ENCODE measurements at regions not wholly inside any gene's neighbourhood (a gene's known extent, or its start where the extent isn't known, plus 50 kb on each side); places are given as distances from the start of the nearest gene placed in this dataset.

DNA sequence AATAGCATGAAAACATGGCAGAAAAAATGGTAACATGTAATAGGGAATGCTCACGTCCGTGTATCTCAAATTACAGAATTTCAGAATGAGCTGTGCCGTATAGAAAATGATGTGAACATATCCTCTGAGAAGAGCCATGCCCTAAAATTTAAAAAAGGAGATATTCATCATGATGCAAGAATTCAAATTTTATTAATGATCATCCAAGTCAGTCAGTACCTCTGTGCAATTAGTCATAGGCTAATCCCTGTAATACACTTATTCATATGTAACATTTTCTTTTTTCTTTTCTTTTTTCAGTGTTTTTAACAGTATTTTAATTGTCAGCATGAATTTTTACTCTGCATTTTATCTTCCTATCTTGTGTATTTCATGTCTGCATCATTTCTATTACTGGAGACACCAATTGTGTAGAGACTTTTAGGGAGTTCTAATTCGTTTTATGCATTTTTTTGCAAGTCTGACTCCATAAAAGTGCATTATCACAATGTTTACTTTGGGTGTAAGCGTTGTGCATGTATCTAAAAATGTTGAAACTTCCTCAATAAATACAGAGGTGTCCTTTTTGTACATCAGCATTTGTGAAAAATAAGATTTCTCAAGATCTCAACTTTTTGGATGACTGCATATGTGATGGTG, 1103.7 kb upstream of the CELF2 start:
- TF ChIP-seq EZH2 (IDR thresholded peaks at IDR 0.05; ENCODE audit: low read length) (no peak), CTCF (optimal IDR thresholded peaks at IDR 0.05 in 1 of 3, IDR thresholded peaks at IDR 0.05 in 1 of 3, conservative IDR thresholded peaks at IDR 0.05 in 1 of 3; ENCODE audit: extremely low read depth in 1 of 3, insufficient read depth in 2 of 3, low read length in 3 of 3) (no peak)
- Histone ChIP-seq H3K4me1 (ENCODE audit: control insufficient read depth, extremely low read depth, insufficient read depth, low read length) (no peaks in the 10 kb centered on the region), H3K9me1 (ENCODE audit: control insufficient read depth, extremely low read depth, insufficient read depth, low read length) (no peaks in the 10 kb centered on the region), H3K36me3 (ENCODE audit: control insufficient read depth in 2 of 2, extremely low read depth in 1 of 2, insufficient read depth in 2 of 2, low read length in 2 of 2) (no peaks in the 10 kb centered on the region), H3K79me2 (ENCODE audit: control insufficient read depth, insufficient read depth, low read length) (no peaks in the 10 kb centered on the region), H2AFZ (ENCODE audit: control insufficient read depth, low read length) (no peak overlapping the region), H3K4me3 (ENCODE audit: control insufficient read depth in 2 of 3, extremely low read depth in 1 of 3, insufficient read depth in 2 of 3, low read depth in 1 of 3, low read length in 3 of 3) (no peak overlapping the region), H3K9me3 (ENCODE audit: control insufficient read depth, low read depth, low read length) (no peaks in the 10 kb centered on the region), H3K4me2 (ENCODE audit: control insufficient read depth, extremely low read depth, insufficient read depth, low read depth, low read length) (no peak overlapping the region), H4K20me1 (ENCODE audit: control insufficient read depth, extremely low read depth, insufficient read depth, low read length) (no peaks in the 10 kb centered on the region), H3K27me3 (ENCODE audit: control insufficient read depth, extremely low read depth, insufficient read depth, low read length) (no peaks in the 10 kb centered on the region), H3K9ac (ENCODE audit: control insufficient read depth, extremely low read depth, insufficient read depth, low read length) (no peak overlapping the region), H3K27ac (ENCODE audit: control insufficient read depth, insufficient read depth, low read length) (no peak overlapping the region)
- FAIRE-seq (no peak), DNase-seq (ENCODE audit: low read depth, low spot score) (no peak)
- dilution Hi-C loops (cut with MboI; ENCODE audit: extremely low pct_ligation_motif_present, low sequenced_read_pairs), result no loop called here

DNA sequence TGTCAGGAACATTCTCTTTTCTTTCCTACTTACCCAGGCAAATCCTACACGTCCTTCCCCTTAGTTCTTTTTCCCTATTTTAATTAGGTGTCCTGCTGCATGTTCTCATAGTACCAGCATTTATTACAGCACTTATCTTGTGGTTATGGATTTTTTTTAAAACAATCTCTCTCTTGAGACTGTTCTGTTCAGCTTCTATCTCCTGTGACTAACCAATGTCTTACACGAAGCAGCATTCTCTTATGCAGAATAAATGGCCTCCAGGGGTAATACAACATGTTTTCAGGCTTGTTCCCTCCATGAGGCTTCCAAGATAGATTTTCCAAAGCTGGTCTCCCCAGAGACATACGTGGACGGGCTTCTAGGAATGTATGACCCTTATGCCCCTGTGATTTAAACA, 1096.1 kb upstream of the CELF2 start:
- no peaks in the 10 kb centered on the region for H3K9me1 ChIP-seq (ENCODE audit: control insufficient read depth, extremely low read depth, insufficient read depth, low read length)
- H3K27ac ChIP-seq (ENCODE audit: control insufficient read depth, insufficient read depth, low read length), result no peak overlapping the region
- TF ChIP-seq EZH2 (IDR thresholded peaks at IDR 0.05; ENCODE audit: low read length), result no peak
- TF ChIP-seq CTCF (optimal IDR thresholded peaks at IDR 0.05 in 1 of 3, IDR thresholded peaks at IDR 0.05 in 1 of 3, conservative IDR thresholded peaks at IDR 0.05 in 1 of 3; ENCODE audit: extremely low read depth in 1 of 3, insufficient read depth in 2 of 3, low read length in 3 of 3), result no peak
- no peaks in the 10 kb centered on the region for H3K9me3 ChIP-seq (ENCODE audit: control insufficient read depth, low read depth, low read length)
- no peaks in the 10 kb centered on the region for H3K79me2 ChIP-seq (ENCODE audit: control insufficient read depth, insufficient read depth, low read length)
- DNase-seq (ENCODE audit: low read depth, low spot score), result no peak
- dilution Hi-C loops (cut with MboI; ENCODE audit: extremely low pct_ligation_motif_present, low sequenced_read_pairs), result no loop called here
- H2AFZ ChIP-seq (ENCODE audit: control insufficient read depth, low read length), result no peak overlapping the region
- H3K4me2 ChIP-seq (ENCODE audit: control insufficient read depth, extremely low read depth, insufficient read depth, low read depth, low read length), result no peak overlapping the region
- FAIRE-seq, result no peak
- no peaks in the 10 kb centered on the region for H3K36me3 ChIP-seq (ENCODE audit: control insufficient read depth in 2 of 2, extremely low read depth in 1 of 2, insufficient read depth in 2 of 2, low read length in 2 of 2)
- H3K4me1 ChIP-seq (ENCODE audit: control insufficient read depth, extremely low read depth, insufficient read depth, low read length), result no peaks in the 10 kb centered on the region
- H3K27me3 ChIP-seq (ENCODE audit: control insufficient read depth, extremely low read depth, insufficient read depth, low read length), result no peaks in the 10 kb centered on the region
- no peak overlapping the region for H3K4me3 ChIP-seq (ENCODE audit: control insufficient read depth in 2 of 3, extremely low read depth in 1 of 3, insufficient read depth in 2 of 3, low read depth in 1 of 3, low read length in 3 of 3)
- no peaks in the 10 kb centered on the region for H4K20me1 ChIP-seq (ENCODE audit: control insufficient read depth, extremely low read depth, insufficient read depth, low read length)
- H3K9ac ChIP-seq (ENCODE audit: control insufficient read depth, extremely low read depth, insufficient read depth, low read length), result no peak overlapping the region
